ENCODE measurements at regions not wholly inside any gene's neighbourhood (a gene's known extent, or its start where the extent isn't known, plus 50 kb on each side); places are given as distances from the start of the nearest gene placed in this dataset.

DNA sequence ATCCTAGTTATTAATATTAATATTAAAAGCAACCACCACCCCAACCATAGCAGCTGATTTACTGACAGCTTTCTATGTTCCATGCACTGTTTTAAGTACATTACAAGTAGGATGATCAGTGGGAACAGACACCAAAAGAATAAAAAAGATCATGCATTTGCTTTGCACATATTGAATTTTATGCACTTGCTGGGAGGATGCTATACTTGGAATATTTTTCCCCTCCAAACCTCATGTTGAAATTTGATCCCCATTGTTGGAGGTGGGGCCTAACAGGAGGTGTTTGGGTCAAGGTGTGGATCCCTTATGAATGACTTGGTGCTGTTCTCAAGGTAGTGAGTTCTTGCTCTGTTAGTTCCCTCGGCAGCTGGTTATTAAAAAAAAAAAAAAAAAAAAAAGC lies 178.9 kb upstream of the MYLIP start (continued):
- TF ChIP-seq, protein P1, sequence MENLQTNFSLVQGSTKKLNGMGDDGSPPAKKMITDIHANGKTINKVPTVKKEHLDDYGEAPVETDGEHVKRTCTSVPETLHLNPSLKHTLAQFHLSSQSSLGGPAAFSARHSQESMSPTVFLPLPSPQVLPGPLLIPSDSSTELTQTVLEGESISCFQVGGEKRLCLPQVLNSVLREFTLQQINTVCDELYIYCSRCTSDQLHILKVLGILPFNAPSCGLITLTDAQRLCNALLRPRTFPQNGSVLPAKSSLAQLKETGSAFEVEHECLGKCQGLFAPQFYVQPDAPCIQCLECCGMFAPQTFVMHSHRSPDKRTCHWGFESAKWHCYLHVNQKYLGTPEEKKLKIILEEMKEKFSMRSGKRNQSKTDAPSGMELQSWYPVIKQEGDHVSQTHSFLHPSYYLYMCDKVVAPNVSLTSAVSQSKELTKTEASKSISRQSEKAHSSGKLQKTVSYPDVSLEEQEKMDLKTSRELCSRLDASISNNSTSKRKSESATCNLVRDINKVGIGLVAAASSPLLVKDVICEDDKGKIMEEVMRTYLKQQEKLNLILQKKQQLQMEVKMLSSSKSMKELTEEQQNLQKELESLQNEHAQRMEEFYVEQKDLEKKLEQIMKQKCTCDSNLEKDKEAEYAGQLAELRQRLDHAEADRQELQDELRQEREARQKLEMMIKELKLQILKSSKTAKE (IDR thresholded peaks at IDR 0.05; ENCODE audit: low read depth, poor library complexity, severe bottlenecking), result no peak
- no peak for TF ChIP-seq HDAC6 (IDR thresholded peaks at IDR 0.05; ENCODE audit: unreplicated experiment)
- TF ChIP-seq KAT2A (conservative IDR thresholded peaks at IDR 0.05; ENCODE audit: control insufficient read depth, low read depth, low read length), result no peak
- TF ChIP-seq, protein P2, sequence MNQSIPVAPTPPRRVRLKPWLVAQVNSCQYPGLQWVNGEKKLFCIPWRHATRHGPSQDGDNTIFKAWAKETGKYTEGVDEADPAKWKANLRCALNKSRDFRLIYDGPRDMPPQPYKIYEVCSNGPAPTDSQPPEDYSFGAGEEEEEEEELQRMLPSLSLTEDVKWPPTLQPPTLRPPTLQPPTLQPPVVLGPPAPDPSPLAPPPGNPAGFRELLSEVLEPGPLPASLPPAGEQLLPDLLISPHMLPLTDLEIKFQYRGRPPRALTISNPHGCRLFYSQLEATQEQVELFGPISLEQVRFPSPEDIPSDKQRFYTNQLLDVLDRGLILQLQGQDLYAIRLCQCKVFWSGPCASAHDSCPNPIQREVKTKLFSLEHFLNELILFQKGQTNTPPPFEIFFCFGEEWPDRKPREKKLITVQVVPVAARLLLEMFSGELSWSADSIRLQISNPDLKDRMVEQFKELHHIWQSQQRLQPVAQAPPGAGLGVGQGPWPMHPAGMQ (IDR thresholded peaks at IDR 0.05; ENCODE audit: borderline replicate concordance), result no peak
- no peak for TF ChIP-seq EP300 (IDR thresholded peaks at IDR 0.05; ENCODE audit: borderline replicate concordance in 1 of 2, control insufficient read depth in 1 of 2, low read depth in 2 of 2, low read length in 2 of 2)

DNA sequence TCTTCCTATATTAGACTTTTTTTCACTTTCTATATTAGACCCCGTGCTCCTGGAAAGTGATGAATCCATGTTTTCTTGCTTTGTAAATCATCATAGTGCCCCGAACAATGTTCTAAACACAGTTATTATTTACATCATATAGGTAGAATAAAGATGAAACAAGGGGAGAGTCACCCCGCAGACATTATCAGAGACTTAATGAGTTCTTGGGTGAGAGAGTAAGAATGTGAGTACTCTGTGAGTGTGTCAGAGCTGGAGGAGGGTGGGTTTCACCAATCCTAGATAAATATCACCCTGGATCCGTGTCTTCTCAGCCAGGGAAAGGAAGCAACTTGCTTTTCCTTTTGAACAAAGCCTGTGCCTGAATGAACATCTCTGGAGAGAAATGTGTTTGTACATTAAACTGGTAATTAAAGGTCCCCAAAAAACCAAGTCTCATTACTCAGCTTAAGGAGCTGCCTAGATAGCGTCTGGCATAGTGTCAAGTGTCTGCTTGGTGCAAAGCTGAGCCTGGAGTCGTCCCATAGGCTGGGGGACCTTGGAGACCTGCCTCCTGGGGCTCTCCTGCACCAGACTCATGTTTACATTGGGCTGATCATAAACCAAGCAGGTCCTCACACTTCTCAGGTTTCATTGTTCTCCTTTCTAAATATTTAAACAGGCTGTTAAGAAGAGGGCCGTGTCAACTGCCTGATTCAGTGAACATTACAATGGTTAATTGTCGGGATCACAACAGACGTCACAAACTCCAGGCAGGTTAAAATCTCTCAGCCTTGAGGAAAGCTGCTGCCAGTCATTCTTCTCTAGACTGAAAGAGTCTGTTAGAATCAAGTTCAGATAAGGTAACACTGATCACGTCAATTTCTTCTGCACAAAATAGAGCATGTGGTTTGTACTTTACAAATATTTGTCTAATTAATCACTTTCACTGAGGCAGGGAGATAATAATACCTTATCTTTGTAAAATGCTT lies 179.7 kb upstream of the MYLIP start:
- Histone ChIP-seq H4K20me1 (ENCODE audit: control insufficient read depth, insufficient read depth) (no peaks in the 10 kb centered on the region), H2AFZ (ENCODE audit: control insufficient read depth, low read depth, low read length) (no peak overlapping the region; the same call in 1 of the 2 replicates), H3K79me2 (ENCODE audit: control insufficient read depth, insufficient read depth, low read length) (no peaks in the 10 kb centered on the region), H3K4me2 (ENCODE audit: control insufficient read depth, insufficient read depth) (no peak overlapping the region), H3K27ac (ENCODE audit: control insufficient read depth, insufficient read depth) (no peak overlapping the region), H3K36me3 (ENCODE audit: control insufficient read depth in 2 of 2, insufficient read depth in 2 of 2, low read length in 1 of 2) (no peaks in the 10 kb centered on the region), H3K4me1 (ENCODE audit: control insufficient read depth, insufficient read depth, low read length) (peaks cover 19% of the 10 kb centered on the region), H3K27me3 (replicated peaks in 1 of 2; ENCODE audit: control insufficient read depth in 2 of 2, insufficient read depth in 2 of 2, low read length in 1 of 2) (no peaks in the 10 kb centered on the region), H3K4me3 (no peak overlapping the region), H3K9ac (ENCODE audit: control insufficient read depth, insufficient read depth, low read length) (no peak overlapping the region), H3K9me3 (replicated peaks; ENCODE audit: control insufficient read depth, insufficient read depth, low read length) (no peaks in the 10 kb centered on the region)
- TF ChIP-seq SREBF2 (IDR thresholded peaks at IDR 0.05; ENCODE audit: low read length), result no peak
- no TSS peak for BruUV-seq (replicated peaks)
- ATAC-seq, result no peak
- no peak for DNase-seq (ENCODE audit: low read depth, low spot score)
- intact Hi-C loops (cut with micrococcal nuclease; ENCODE audit: unreplicated experiment), result no loop called here
- ChIA-PET SMC1A (ENCODE audit: uncharacterized antibody, unreplicated experiment) (interaction anchor here (1.0 to 8.1 kb wide), 7 partner anchors 8 to 258 kb away, joined by 3 to 88 read pairs (median 5); no protein-coding TSS in a partner anchor), CTCF (interaction anchor here (1.2 kb wide), 1 partner anchor 15 kb away, joined by 3 read pairs; no protein-coding TSS in a partner anchor), RAD21 (ENCODE audit: unreplicated experiment) (interaction anchor here (0.9 to 9.8 kb wide), 5 partner anchors 11 to 61 kb away, joined by 3 to 60 read pairs (median 4); no protein-coding TSS in a partner anchor), POLR2A (interaction anchor here (0.6 to 2.2 kb wide), 5 partner anchors 10 to 217 kb away, joined by 3 to 6 read pairs (median 4); no protein-coding TSS in a partner anchor)
- WGBS (ENCODE audit: insufficient coverage, insufficient replicate concordance, low lambda C conversion rate, missing lambda C conversion rate), result 53% methylated on average over 10 of the region's 10 CpGs
- FAIRE-seq, result no peak
- in situ Hi-C loops (cut with MboI), result no loop called here

All from GM12878 (cell line).